ENCODE measurements at regions not wholly inside any gene's neighbourhood (a gene's known extent, or its start where the extent isn't known, plus 50 kb on each side); places are given as distances from the start of the nearest gene placed in this dataset.

GRCh38 chr10:78900715-78901430 lies 167.9 kb upstream of the ZMIZ1 start:
- DNase-seq, result no peak

GRCh38 chr10:78901694-78902093 lies 167.1 kb upstream of the ZMIZ1 start:
- no peak for DNase-seq

- DNase-seq, result no peak
Measured at GRCh38 chr10:78902815-78903214, 166.0 kb upstream of the ZMIZ1 start.

GRCh38 chr10:78903341-78903940 lies 165.3 kb upstream of the ZMIZ1 start:
- DNase-seq, result no peak

- no peak for DNase-seq
Measured at GRCh38 chr10:78904196-78904595, 164.6 kb upstream of the ZMIZ1 start.

GRCh38 chr10:78905015-78905956 lies 163.5 kb upstream of the ZMIZ1 start:
- DNase-seq, result no peak

GRCh38 chr10:78905957-78906308 lies 162.8 kb upstream of the ZMIZ1 start:
- no peak for DNase-seq

- DNase-seq, result no peak
Measured at GRCh38 chr10:78906734-78907390, 161.9 kb upstream of the ZMIZ1 start.

- no peak for DNase-seq
Measured at GRCh38 chr10:78907551-78908211, 161.1 kb upstream of the ZMIZ1 start.

- no peak for DNase-seq
Measured at GRCh38 chr10:78909221-78909620, 159.5 kb upstream of the ZMIZ1 start.

- no peak for DNase-seq
Measured at GRCh38 chr10:78910021-78910420, 158.7 kb upstream of the ZMIZ1 start.

- no peak for DNase-seq
Measured at GRCh38 chr10:78910476-78910875, 158.3 kb upstream of the ZMIZ1 start.

- no peak for DNase-seq
Measured at GRCh38 chr10:78910886-78911285, 157.9 kb upstream of the ZMIZ1 start.

GRCh38 chr10:78911533-78912340 lies 157.0 kb upstream of the ZMIZ1 start:
- no peak for DNase-seq

- DNase-seq, result no peak
Measured at GRCh38 chr10:78912361-78913218, 156.2 kb upstream of the ZMIZ1 start.

GRCh38 chr10:78913219-78914059 lies 155.3 kb upstream of the ZMIZ1 start:
- no peak for DNase-seq

- DNase-seq, result no peak
Measured at GRCh38 chr10:78914060-78914378, 154.7 kb upstream of the ZMIZ1 start.

- no peak for DNase-seq
Measured at GRCh38 chr10:78914502-78915189, 154.1 kb upstream of the ZMIZ1 start.

- no peak for DNase-seq
Measured at GRCh38 chr10:78915190-78915518, 153.6 kb upstream of the ZMIZ1 start.

GRCh38 chr10:78916227-78916626 lies 152.5 kb upstream of the ZMIZ1 start:
- no peak for DNase-seq
